Hepatocyte (in vitro differentiated cells): ENCODE measurements at regions not wholly inside any gene's neighbourhood (a gene's known extent, or its start where the extent isn't known, plus 50 kb on each side); places are given as distances from the start of the nearest gene placed in this dataset.

Experiments
- DNase-seq: peaks from one replicate; pipeline ENCODE4 v3.0.0-alpha.2; 2016; ENCODE audit warnings: low spot score
- H2AFZ ChIP-seq: fragments of 200-600 bp; sonication (generic); 2 replicates; pipeline ENCODE4 v1.6.0; 2016; ENCODE audit warnings: antibody characterized with exemption, mild to moderate bottlenecking
- H3K27ac ChIP-seq: fragments of 200-600 bp; sonication (generic); 2 replicates; pipeline ENCODE4 v1.5.1; 2016; ENCODE audit warnings: mild to moderate bottlenecking
- H3K27me3 ChIP-seq: fragments of 200-600 bp; sonication (generic); 2 replicates; pipeline ENCODE4 v1.6.1; 2016
- H3K36me3 ChIP-seq: fragments of 200-600 bp; sonication (generic); replicated peaks from 2 replicates; pipeline ENCODE4 v1.5.1; 2016; ENCODE audit warnings: low read depth; ENCODE audit not compliant: insufficient read depth
- H3K4me1 ChIP-seq: fragments of 200-600 bp; sonication (generic); 2 replicates; pipeline ENCODE4 v1.5.1; 2016; ENCODE audit warnings: mild to moderate bottlenecking, moderate library complexity; ENCODE audit not compliant: insufficient read depth
- H3K4me2 ChIP-seq: fragments of 200-600 bp; sonication (generic); 2 replicates; pipeline ENCODE4 v1.6.0; 2016
- H3K4me3 ChIP-seq: fragments of 200-600 bp; sonication (generic); 2 replicates; pipeline ENCODE4 v1.5.1; 2016; ENCODE audit warnings: mild to moderate bottlenecking
- H3K79me2 ChIP-seq: fragments of 200-600 bp; sonication (generic); 2 replicates; pipeline ENCODE4 v1.6.0; 2017; ENCODE audit warnings: mild to moderate bottlenecking
- H3K9me2 ChIP-seq: fragments of 200-600 bp; sonication (generic); replicated peaks from 2 replicates; pipeline ENCODE4 v1.6.0; 2017; ENCODE audit warnings: mild to moderate bottlenecking; ENCODE audit not compliant: insufficient read depth
- H3K9me3 ChIP-seq: fragments of 200-600 bp; sonication (generic); 2 replicates; pipeline ENCODE4 v1.5.1; 2016; ENCODE audit warnings: low read depth, mild to moderate bottlenecking
- H4K20me1 ChIP-seq: fragments of 200-600 bp; sonication (generic); 2 replicates; pipeline ENCODE4 v1.6.0; 2016; ENCODE audit warnings: mild to moderate bottlenecking; ENCODE audit not compliant: insufficient read depth, poor library complexity, severe bottlenecking
- CTCF ChIP-seq: fragments of 200-600 bp; sonication (generic); IDR thresholded peaks from 2 replicates; pipeline ENCODE4 v1.5.1; 2016; ENCODE audit warnings: antibody characterized with exemption, mild to moderate bottlenecking; ENCODE audit not compliant: poor library complexity
- EZH2 ChIP-seq: fragments of 200-600 bp; sonication (generic); IDR thresholded peaks from 2 replicates; pipeline ENCODE4 v1.6.1; 2016; ENCODE audit warnings: antibody characterized with exemption, mild to moderate bottlenecking, borderline replicate concordance
- EZH2phosphoT487 ChIP-seq: fragments of 200-600 bp; sonication (generic); IDR thresholded peaks from one replicate; pipeline ENCODE4 v1.6.1; 2018; ENCODE audit warnings: antibody characterized with exemption, mild to moderate bottlenecking, low read depth, moderate library complexity; ENCODE audit not compliant: unreplicated experiment, severe bottlenecking
- WGBS: methylation state at CpG from one replicate; pipeline ENCODE4 v1.1.6; 2016; ENCODE audit warnings: low lambda C conversion rate; ENCODE audit errors: missing lambda C conversion rate; 5-methylcytosine and 5-hydroxymethylcytosine counted together

- WGBS: 85% methylated on average over 6 of the region's 6 CpGs
- no peak for TF ChIP-seq EZH2phosphoT487
- TF ChIP-seq EZH2: no peak
- TF ChIP-seq CTCF: no peak
- Histone ChIP-seq H3K9me2 (no peaks in the 10 kb centered on the region), H3K4me2 (no peak overlapping the region), H2AFZ (no peak overlapping the region), H3K4me3 (no peak overlapping the region), H3K4me1 (no peaks in the 10 kb centered on the region), H4K20me1 (no peaks in the 10 kb centered on the region), H3K9me3 (no peaks in the 10 kb centered on the region), H3K27me3 (no peaks in the 10 kb centered on the region), H3K27ac (no peak overlapping the region), H3K36me3 (no peaks in the 10 kb centered on the region), H3K79me2 (no peaks in the 10 kb centered on the region)
- no peak for DNase-seq
Measured at GRCh38 chr14:27245947-27246346, 648.1 kb upstream of the NOVA1 start.

- 89% methylated on average over 4 of the region's 4 CpGs for WGBS
- TF ChIP-seq EZH2: no peak
- TF ChIP-seq EZH2phosphoT487: no peak
- no peak for TF ChIP-seq CTCF
- no peak overlapping the region for H2AFZ ChIP-seq
Measured at GRCh38 chr14:27253966-27254365, 656.1 kb upstream of the NOVA1 start.

GRCh38 chr14:27256805-27257204 is 659.0 kb upstream of the NOVA1 start:
- H2AFZ ChIP-seq: no peak overlapping the region
- H3K9me2 ChIP-seq: no peaks in the 10 kb centered on the region
- no peak for TF ChIP-seq EZH2
- no peak for TF ChIP-seq CTCF
- no peak for TF ChIP-seq EZH2phosphoT487
- no peak overlapping the region for H3K4me3 ChIP-seq
- no peak overlapping the region for H3K4me2 ChIP-seq
- H3K4me1 ChIP-seq: no peaks in the 10 kb centered on the region
- no peaks in the 10 kb centered on the region for H3K79me2 ChIP-seq
- no peak overlapping the region for H3K27ac ChIP-seq
- H4K20me1 ChIP-seq: no peaks in the 10 kb centered on the region
- DNase-seq: no peak
- no peaks in the 10 kb centered on the region for H3K9me3 ChIP-seq
- no peaks in the 10 kb centered on the region for H3K36me3 ChIP-seq
- 94% methylated on average over 3 of the region's 3 CpGs for WGBS
- H3K27me3 ChIP-seq: no peaks in the 10 kb centered on the region

More at GRCh38 chr14:27253966-27254365, 656.1 kb upstream of the NOVA1 start:
- Histone ChIP-seq H3K27ac (no peak overlapping the region), H3K79me2 (no peaks in the 10 kb centered on the region), H3K9me2 (no peaks in the 10 kb centered on the region), H3K4me2 (no peak overlapping the region), H3K4me1 (no peaks in the 10 kb centered on the region), H3K4me3 (no peak overlapping the region), H4K20me1 (no peaks in the 10 kb centered on the region), H3K36me3 (no peaks in the 10 kb centered on the region), H3K27me3 (no peaks in the 10 kb centered on the region), H3K9me3 (no peaks in the 10 kb centered on the region)
- DNase-seq: no peak

- H2AFZ ChIP-seq: no peak overlapping the region
- H3K9me3 ChIP-seq: no peaks in the 10 kb centered on the region
- no peaks in the 10 kb centered on the region for H3K4me1 ChIP-seq
- no peaks in the 10 kb centered on the region for H3K79me2 ChIP-seq
- WGBS: 81% methylated on average over 1 of the region's 1 CpG
- no peak overlapping the region for H3K27ac ChIP-seq
- H4K20me1 ChIP-seq: no peaks in the 10 kb centered on the region
- H3K4me2 ChIP-seq: no peak overlapping the region
- DNase-seq: no peak
- no peaks in the 10 kb centered on the region for H3K9me2 ChIP-seq
- H3K36me3 ChIP-seq: no peaks in the 10 kb centered on the region
- no peaks in the 10 kb centered on the region for H3K27me3 ChIP-seq
- TF ChIP-seq CTCF: no peak
- TF ChIP-seq EZH2phosphoT487: no peak
- TF ChIP-seq EZH2: no peak
- H3K4me3 ChIP-seq: no peak overlapping the region
Measured at GRCh38 chr14:27267876-27268275, 670.0 kb upstream of the NOVA1 start.
